ENCODE measurements at regions not wholly inside any gene's neighbourhood (a gene's known extent, or its start where the extent isn't known, plus 50 kb on each side); places are given as distances from the start of the nearest gene placed in this dataset.

DNA sequence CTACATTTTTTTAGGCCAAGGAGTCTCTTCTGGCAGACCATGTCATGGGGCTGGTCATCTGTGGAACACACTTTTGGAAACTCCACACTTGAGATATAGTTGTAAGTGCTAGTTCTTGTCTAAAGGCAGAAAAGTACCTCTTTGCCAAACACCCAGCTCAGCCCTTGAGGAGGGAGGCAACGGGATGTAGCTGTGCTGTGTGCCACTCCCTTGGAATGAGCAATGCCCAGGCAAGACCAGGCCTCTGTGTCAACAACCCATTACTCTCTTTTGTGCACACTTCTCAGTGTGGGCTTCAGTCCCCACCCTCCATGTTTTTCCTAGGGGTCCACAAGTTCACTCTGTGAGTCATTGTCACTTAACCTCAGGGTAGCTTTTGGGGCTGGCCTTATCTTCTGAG, 528.3 kb upstream of the CFAP20DC start:
- no peak for DNase-seq

DNA sequence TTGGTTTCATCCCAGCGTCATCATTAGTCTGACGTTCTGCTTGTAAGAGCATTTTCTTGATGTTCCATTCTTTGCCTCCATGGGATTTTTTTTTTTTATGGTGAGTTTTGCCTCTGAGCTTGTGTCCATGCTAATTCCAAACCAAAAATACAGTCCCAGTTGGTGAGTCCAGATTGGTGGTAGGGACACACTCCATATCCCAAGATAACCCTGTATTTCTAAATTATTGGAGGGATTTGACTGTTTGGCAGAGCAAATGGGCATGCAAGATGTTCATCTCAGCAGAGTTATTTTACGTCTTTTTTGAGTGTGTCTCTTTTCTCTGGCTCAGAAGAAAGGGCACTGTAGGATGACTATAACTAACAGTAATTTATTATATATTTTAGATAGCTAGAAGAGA, 526.8 kb upstream of the CFAP20DC start:
- DNase-seq: no peak

DNA sequence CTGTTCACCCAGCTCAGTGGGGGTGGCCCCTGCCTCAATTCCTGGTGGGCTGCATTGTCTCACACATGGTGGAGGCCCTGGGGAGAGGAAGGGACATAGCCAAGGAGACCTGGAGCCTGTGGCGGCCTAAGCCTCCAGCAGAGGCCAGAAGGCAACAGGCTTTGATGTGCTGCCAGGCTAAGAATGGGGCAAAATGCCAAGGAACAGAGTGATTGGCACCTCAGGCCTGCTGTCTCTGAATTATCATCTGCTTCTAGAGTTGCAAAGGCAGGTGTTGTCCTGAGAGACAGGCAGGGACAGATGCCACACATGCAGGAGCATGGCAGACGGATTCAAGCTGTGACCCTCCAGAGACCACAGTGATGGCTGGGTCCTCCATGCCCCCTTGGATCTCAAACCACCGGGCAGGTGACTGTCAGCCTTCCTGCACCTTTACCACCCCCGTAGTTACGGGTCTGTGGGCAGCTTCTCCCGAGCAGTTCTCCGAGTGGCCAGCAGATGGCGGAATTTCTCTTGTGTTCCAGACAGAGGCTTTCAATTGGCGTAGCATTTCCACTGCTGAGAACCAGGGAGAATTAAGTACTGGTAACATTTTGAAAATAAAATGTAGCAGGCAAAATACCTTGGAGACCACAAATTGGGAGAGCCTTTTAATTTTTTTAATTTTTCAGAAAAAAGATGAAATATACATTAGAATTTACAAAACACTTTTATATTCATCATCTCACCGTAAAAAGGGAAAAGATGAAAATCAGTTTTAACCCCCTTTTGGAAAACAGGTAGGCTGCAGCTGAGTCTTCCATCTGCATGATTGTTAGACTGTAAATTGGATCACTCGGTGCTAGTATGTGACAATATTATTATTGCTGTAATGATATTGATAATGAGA, 525.5 kb upstream of the CFAP20DC start:
- DNase-seq: peak; percentile 38

DNA sequence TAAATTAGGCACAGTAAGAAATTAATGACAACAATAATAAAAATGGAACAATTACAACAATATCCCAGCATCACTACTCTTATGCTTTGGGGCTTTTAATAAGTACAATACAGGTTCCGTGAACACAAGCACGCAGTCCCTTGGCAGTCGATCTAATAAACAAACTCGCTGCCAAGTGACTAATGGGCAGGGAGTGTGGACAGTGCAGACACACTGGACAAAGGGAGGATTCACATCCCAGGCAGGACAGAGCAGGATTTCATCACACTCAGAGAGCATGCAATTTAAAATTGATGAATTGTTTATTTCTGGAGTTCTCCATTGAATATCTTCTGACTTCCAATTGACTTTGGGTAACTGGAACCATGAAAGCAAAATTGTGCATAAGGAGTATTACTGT, 524.1 kb upstream of the CFAP20DC start:
- DNase-seq: no peak

DNA sequence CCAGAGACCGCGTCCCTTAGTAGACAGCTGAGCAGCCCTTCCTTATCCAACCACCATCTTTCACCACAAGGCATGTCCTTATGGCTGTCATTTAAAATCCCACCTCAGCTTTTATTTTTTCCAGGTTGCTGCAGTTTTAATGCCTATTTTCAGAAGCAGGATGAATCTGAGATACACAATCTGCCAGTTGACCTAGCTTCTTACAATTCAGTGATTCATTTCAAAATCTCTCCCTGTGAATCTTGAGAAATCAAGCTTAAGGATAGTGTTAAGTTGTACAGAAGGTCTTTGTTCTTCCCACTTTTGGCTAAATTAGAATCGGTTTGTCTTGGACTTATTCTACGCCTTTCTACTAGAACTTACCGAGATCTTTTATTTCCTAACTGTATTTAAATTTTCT, 522.3 kb upstream of the CFAP20DC start:
- no peak for DNase-seq

DNA sequence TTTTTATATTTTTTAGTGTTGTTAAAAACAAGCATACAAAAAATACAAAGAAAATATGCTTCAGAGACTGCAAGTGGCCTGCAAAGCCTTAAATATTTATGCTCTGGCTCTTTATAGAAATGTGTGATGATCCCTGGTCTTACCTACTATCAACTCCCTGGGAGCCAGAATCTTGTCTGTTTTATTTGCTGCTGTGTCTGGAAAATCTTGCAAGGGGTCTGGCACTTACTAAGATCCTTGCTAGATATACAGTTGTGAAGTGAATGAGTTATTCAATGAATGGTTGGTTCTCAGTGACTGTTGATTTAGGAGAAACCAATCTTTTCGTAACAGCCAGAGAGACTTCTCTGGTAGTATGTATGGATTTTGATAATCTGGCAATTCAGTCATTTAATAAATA, 521.0 kb upstream of the CFAP20DC start:
- DNase-seq: no peak

DNA sequence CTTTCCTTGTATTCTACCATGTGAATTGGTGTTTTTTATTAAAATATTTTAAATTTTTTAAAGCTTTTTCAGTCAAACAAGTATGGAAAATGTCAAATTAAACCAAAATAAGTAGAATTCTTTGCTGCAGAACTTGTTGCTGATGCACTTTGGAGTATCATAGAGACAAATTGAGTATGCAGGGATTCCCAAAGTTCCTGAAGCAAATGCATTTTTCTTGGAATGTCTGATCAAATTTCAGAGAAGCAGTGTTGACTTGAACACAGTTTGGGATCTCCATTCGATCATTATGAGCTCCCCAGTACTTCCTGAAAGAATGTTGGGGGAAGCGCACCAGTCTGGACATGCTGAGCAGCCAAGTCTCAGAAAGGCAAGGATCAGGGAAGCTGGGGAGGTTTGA, 517.8 kb upstream of the CFAP20DC start:
- no peak for DNase-seq

DNA sequence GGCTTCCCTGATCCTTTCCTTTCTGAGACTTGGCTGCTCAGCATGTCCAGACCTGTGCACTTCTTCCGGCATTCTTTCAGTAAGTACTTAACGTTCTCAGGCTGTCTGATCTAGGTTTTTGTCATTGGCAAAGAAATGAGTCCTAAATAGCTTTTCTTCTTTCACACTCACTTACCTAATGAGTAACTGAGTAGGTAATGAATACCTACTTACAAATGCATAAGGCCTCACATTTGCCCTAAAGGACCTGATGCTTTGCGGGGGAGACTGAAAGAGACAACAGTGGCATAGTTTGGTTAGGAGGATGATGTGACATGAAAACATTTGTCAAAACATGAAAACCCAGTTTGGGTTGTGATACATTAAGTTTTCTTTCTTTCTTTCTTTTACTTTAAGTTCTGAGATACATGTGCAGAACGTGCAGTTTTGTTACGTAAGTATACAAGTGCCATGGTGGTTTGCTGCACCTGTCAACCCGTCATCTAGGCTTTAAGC, 516.7 kb upstream of the CFAP20DC start:
- DNase-seq: no peak

DNA sequence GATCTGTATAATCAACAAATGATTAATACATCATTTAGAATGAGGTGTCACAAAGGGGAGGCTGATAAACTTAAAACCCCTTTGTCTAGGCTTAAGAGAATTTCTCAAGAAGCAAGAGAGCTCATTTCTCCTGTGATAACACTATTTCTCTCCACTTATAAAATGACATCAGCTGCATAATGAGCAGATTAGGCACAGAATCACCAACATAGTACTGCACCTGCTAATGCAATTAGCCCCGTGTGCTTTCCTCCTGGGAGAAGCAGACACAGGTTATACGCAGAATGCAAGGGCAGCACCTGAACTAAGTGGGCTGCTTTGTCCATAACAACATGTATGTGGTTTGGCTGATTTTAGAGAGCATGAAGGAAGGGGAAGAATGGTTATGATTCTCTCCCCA, 515.3 kb upstream of the CFAP20DC start:
- no peak for DNase-seq

GRCh38 chr3:59563966-59564365, 514.1 kb upstream of the CFAP20DC start:
- DNase-seq: no peak

GRCh38 chr3:59563072-59563605, 513.3 kb upstream of the CFAP20DC start:
- no peak for DNase-seq

- no peak for DNase-seq
Observed at GRCh38 chr3:59559721-59560435, 510.1 kb upstream of the CFAP20DC start.

- DNase-seq: no peak
Observed at GRCh38 chr3:59558906-59559720, 509.3 kb upstream of the CFAP20DC start.

GRCh38 chr3:59555593-59556315, 505.9 kb upstream of the CFAP20DC start:
- DNase-seq: no peak

- no peak for DNase-seq
Observed at GRCh38 chr3:59553076-59553475, 503.3 kb upstream of the CFAP20DC start.

DNA sequence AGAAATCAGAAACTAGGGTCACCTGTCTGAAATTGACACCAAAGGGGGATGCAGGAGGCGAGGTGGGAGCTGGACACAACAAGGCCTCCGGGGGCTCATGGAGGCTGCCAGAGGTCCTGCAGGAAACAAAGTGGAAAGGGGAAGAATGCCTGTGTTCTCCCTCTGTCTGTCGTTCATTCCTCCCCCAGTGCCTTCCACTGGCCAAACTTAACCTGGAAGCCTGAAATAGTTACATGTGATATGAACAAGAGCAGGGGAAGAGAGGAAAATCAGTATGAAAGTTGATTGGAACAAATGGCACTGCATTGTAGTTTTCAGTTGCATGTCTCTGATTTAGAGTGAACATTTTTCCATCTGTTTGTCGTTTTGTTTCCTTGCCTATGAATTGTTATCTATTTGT, 502.0 kb upstream of the CFAP20DC start:
- DNase-seq: no peak

DNA sequence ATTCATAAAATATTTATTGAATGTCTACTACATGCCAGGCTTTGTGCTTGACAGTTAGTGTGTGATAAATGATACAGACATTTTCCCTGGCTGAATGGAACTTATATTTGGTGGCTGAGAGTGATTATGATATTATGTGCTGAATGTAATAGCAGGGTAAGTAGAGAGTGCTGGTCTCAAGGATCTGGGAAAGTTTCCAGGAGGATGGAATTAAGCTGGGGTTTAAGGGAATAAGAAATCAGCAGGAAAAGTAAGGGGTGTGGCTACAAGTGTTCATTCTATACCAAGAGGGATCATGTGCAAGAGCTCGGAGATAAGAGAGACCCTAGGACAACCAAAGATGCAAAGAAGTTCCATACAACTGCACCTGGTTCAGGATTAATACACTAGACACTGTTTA, 500.1 kb upstream of the CFAP20DC start:
- no peak for DNase-seq

DNA sequence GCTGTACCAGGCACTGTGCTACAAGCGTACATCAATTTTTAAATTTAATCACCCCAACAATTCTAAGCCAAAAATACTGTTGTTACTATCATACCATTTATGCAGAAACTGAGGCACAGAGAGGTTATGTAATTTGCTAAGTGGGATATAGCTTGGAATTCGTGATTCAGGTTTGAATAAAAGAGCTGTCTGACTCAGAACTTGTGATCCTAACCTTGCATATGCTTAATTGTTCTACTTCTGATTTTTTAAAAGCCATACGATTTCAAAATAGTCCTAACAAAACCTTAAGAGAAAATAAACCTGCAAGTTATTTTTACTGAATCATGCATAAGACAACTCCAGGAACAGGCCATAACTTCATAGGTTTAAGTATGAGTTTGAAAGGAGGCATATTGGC, 498.0 kb upstream of the CFAP20DC start:
- no peak for DNase-seq

DNA sequence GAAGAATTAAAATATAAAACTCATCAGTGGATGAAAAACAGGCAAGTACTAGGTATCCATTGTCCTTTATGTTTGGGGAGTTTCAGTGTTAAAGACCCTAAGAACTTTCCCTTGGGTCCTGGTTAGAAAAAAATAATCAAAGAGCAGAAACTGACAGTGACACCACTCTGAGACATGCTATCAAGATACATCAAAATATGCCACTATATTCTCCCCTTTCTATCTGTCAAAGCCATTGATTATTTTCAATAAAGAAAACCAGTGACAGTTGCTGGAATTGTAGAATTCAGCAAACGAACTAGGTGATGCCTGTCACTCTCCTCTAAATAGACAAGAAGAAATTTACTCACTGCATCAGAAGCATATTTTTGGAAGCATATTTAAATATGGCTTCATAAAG, 496.7 kb upstream of the CFAP20DC start:
- no peak for DNase-seq

- no peak for DNase-seq
Observed at GRCh38 chr3:59545374-59545773, 495.5 kb upstream of the CFAP20DC start.

DNA sequence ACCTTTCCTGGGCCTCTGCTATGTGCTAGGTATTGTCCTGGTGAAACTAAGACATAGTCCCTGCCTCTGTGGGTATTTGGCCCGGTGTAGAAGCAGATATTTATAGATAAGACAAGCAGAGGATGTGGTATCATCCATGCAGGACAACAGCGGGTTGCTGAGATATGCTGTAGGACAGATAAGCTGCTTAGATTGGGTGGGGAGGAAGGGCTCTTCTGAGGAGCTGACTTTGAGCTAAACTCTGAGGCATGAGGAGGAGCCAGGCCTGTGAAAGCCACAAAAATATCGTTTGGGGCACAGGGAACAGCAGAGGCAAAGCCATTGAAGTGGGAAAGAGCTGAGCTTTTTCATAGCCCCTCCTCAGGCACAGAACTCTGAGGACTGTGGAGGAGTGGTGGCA, 492.5 kb upstream of the CFAP20DC start:
- DNase-seq: no peak

DNA sequence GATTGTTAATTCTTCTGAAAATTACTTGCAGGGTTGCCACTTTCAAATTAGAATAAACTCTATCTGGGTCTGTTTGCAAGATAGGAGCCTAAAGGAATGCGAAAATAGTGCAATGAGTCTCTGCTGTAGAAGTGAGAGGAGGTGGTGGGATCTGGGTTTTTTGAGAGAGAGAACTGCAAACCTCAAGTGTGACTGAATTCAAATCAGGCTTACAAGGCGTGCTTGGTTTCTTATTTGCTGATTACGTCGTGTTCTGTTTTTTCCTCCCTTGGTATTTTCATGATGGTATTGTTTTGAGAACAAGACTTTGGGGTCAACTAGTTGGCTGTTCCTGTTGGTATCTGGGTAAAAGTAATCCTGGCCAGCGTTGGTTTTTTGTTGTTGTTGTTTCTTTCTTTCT, 490.9 kb upstream of the CFAP20DC start:
- DNase-seq: no peak
